Lower leg skin (tissue), 4 donors: ENCODE measurements at regions not wholly inside any gene's neighbourhood (a gene's known extent, or its start where the extent isn't known, plus 50 kb on each side); places are given as distances from the start of the nearest gene placed in this dataset.

Experiments used
- DNase-seq, 2 donors: peaks; one replicate each; pipeline ENCODE4 v3.0.0-alpha.2; 2019; ENCODE audit warnings: low spot score in 2 of 2
- H3K4me3 ChIP-seq: fragments of 200-600 bp; sonication (generic); 2 replicates; pipeline ENCODE4 v1.5.1; 2017; ENCODE audit warnings: mild to moderate bottlenecking, low read depth; ENCODE audit not compliant: poor library complexity, severe bottlenecking
- POLR2A ChIP-seq, 2 donors: fragments of 450-650 bp; IDR thresholded peaks; one replicate each; pipeline ENCODE4 v1.6.1; 2016 to 2017; ENCODE audit warnings: antibody characterized with exemption in 2 of 2, mild to moderate bottlenecking in 1 of 2, moderate library complexity in 1 of 2
- WGBS, 2 donors: methylation state at CpG; one replicate each; pipeline ENCODE4 v1.1.5; 2018; 5-methylcytosine and 5-hydroxymethylcytosine counted together
- intact Hi-C: fragments of 100-400 bp; cut with DNase I; formaldehyde crosslinking; loops from one replicate; pipeline ENCODE4 v1.15.0; 2023; ENCODE audit warnings: low total_unique reads
- TF ChIP-seq, protein P1 (sequence below), 3 donors: fragments of 450-650 bp; IDR thresholded peaks; one replicate each; pipeline ENCODE4 v1.5.1; 2016; ENCODE audit warnings: antibody characterized with exemption in 3 of 3, mild to moderate bottlenecking in 3 of 3, moderate library complexity in 2 of 3

DNA sequence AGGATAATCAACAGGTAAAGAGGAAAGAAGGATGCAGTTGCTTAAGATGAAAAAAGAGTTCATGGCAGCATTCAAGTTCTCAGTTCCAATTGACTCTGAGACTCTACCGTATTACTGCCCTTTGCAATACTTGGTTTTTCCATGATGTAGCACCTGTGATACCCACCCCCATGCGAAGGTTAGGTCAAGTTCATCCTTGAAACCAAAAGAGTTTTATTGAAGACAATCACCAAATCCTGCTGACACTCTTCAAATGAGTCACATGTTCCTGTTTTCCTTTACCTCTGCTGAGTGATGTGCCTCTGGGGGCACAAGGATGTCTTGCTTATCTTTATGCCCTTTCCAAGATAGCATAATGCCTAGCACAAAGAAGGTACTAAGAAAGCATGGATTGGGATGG, 111.3 kb upstream of the SLC7A14 start:
- H3K4me3 ChIP-seq: no peak overlapping the region
- TF ChIP-seq, protein P1, sequence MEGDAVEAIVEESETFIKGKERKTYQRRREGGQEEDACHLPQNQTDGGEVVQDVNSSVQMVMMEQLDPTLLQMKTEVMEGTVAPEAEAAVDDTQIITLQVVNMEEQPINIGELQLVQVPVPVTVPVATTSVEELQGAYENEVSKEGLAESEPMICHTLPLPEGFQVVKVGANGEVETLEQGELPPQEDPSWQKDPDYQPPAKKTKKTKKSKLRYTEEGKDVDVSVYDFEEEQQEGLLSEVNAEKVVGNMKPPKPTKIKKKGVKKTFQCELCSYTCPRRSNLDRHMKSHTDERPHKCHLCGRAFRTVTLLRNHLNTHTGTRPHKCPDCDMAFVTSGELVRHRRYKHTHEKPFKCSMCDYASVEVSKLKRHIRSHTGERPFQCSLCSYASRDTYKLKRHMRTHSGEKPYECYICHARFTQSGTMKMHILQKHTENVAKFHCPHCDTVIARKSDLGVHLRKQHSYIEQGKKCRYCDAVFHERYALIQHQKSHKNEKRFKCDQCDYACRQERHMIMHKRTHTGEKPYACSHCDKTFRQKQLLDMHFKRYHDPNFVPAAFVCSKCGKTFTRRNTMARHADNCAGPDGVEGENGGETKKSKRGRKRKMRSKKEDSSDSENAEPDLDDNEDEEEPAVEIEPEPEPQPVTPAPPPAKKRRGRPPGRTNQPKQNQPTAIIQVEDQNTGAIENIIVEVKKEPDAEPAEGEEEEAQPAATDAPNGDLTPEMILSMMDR (IDR thresholded peaks at IDR 0.05): no peak
- no peak for TF ChIP-seq POLR2A (IDR thresholded peaks at IDR 0.05)
- intact Hi-C loops: no loop called here
- no peak for DNase-seq
- WGBS, 2 donors: 89 to 96% methylated on average over 2 of the region's 2 CpGs

DNA sequence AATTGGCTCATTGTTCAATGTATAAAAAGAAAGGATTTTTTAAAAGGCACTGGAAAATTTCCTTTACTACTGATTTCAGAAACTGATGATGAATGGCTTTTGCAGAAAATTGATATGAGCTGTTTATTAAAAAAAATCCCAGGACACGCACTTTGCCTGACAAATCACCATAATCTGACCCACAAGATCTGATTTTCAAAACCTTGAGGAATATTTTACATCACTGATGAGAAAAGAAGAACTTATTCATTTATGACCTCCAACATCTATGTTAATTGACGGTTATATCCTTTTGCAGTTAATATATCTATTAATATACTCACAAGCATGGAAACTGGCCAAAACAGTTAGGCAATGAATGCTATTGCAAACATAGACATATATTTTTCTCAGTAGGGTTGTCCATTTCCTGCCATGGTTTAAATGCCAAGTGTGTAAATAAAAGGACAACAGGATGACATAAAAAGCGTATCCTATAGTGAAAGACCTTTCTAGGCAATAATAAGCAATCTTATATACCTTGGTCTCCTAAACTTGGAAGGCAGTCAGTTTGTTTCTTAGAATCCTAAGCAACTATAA, 109.7 kb upstream of the SLC7A14 start:
- WGBS, 2 donors: 84 to 85% methylated on average over 3 of the region's 3 CpGs
- intact Hi-C loops: no loop called here
- no peak overlapping the region for H3K4me3 ChIP-seq

GRCh38 chr3:170692720-170693119, 106.8 kb upstream of the SLC7A14 start:
- 93 to 98% methylated on average over 2 of the region's 2 CpGs for WGBS, 2 donors
- TF ChIP-seq, protein P1 (IDR thresholded peaks at IDR 0.05): no peak
- TF ChIP-seq POLR2A (IDR thresholded peaks at IDR 0.05): no peak
- no peak overlapping the region for H3K4me3 ChIP-seq
- intact Hi-C loops: no loop called here
- no peak for DNase-seq

More for the DNA sequence above, 109.7 kb upstream of the SLC7A14 start:
- TF ChIP-seq POLR2A (IDR thresholded peaks at IDR 0.05): no peak
- TF ChIP-seq, protein P1 (IDR thresholded peaks at IDR 0.05): no peak
- DNase-seq: no peak

- intact Hi-C loops: no loop called here
- H3K4me3 ChIP-seq: no peak overlapping the region
- TF ChIP-seq POLR2A (IDR thresholded peaks at IDR 0.05): no peak
- TF ChIP-seq, protein P1 (IDR thresholded peaks at IDR 0.05): no peak
- no peak for DNase-seq
- WGBS, 2 donors: 85 to 86% methylated on average over 3 of the region's 3 CpGs
Observed at GRCh38 chr3:170690661-170690981, 104.7 kb upstream of the SLC7A14 start.

GRCh38 chr3:170689893-170690660, 104.2 kb upstream of the SLC7A14 start:
- no peak for TF ChIP-seq POLR2A (IDR thresholded peaks at IDR 0.05)
- TF ChIP-seq, protein P1 (IDR thresholded peaks at IDR 0.05): no peak
- H3K4me3 ChIP-seq: no peak overlapping the region
- DNase-seq: no peak
- WGBS, 2 donors: 67 to 70% methylated on average over 13 of the region's 13 CpGs
- intact Hi-C loops: no loop called here
